Natural killer cell (primary cell): ENCODE measurements at regions not wholly inside any gene's neighbourhood (a gene's known extent, or its start where the extent isn't known, plus 50 kb on each side); places are given as distances from the start of the nearest gene placed in this dataset.

Experiments used
- ATAC-seq, 3 donors: fragments of 150-1000 bp in 2 of 3; fragments of 200-7000 bp in 1 of 3; cut with Tn5 transposase; 1 replicate in 1 of 3; 2 replicates in 2 of 3; pipeline ENCODE4 v1.10.0; 2021; ENCODE audit warnings: mild to moderate bottlenecking in 2 of 3, moderate library complexity in 2 of 3
- DNase-seq, 2 donors: peaks; one replicate each; pipeline versions ENCODE4 v3.0.0 to v3.0.0-alpha.2; 2013 to 2021; ENCODE audit warnings: mixed read lengths in 1 of 2
- H3K27ac ChIP-seq: one replicate; pipeline ENCODE4 v1.5.1; 2013; ENCODE audit warnings: mild to moderate bottlenecking, low read length
- H3K27me3 ChIP-seq: one replicate; pipeline ENCODE4 v1.6.1; 2013; ENCODE audit warnings: low read length; ENCODE audit not compliant: control insufficient read depth, insufficient read depth
- H3K36me3 ChIP-seq: one replicate; pipeline ENCODE4 v1.6.1; 2013; ENCODE audit warnings: low read length; ENCODE audit not compliant: control insufficient read depth, insufficient read depth
- H3K4me1 ChIP-seq: one replicate; pipeline ENCODE4 v1.6.1; 2013; ENCODE audit warnings: low read length; ENCODE audit not compliant: control insufficient read depth, insufficient read depth
- H3K4me3 ChIP-seq: one replicate; pipeline ENCODE4 v1.5.1; 2013; ENCODE audit warnings: low read length
- H3K9me3 ChIP-seq: one replicate; pipeline ENCODE4 v1.6.1; 2013; ENCODE audit warnings: low read length; ENCODE audit not compliant: control insufficient read depth, insufficient read depth
- H3K27ac Mint-ChIP-seq, 2 donors: one replicate each; pipeline ENCODE4 v1.8.0; 2022; ENCODE audit warnings: mild to moderate bottlenecking in 2 of 2, mixed read lengths in 2 of 2, moderate library complexity in 1 of 2
- H3K27me3 Mint-ChIP-seq, 2 donors: one replicate each; pipeline ENCODE4 v1.8.0; 2022; ENCODE audit warnings: low read depth in 2 of 2, mixed read lengths in 2 of 2
- H3K36me3 Mint-ChIP-seq: one replicate; pipeline ENCODE4 v1.8.0; 2022; ENCODE audit warnings: mixed read lengths
- H3K4me1 Mint-ChIP-seq, 2 donors: one replicate each; pipeline ENCODE4 v1.8.0; 2022; ENCODE audit warnings: mixed read lengths in 2 of 2
- H3K4me3 Mint-ChIP-seq: one replicate; pipeline ENCODE4 v1.8.0; 2022; ENCODE audit warnings: mild to moderate bottlenecking, moderate library complexity, mixed read lengths
- H3K9me3 Mint-ChIP-seq, 2 donors: one replicate each; pipeline ENCODE4 v1.8.0; 2022; ENCODE audit warnings: mixed read lengths in 2 of 2
- WGBS: methylation state at CpG from one replicate; pipeline ENCODE4 v1.1.7; 2013; ENCODE audit warnings: missing lambda C conversion rate; ENCODE audit not compliant: insufficient coverage; 5-methylcytosine and 5-hydroxymethylcytosine counted together
- intact Hi-C: fragments of 100-400 bp; cut with micrococcal nuclease; formaldehyde crosslinking; loops from one replicate; pipeline ENCODE4 v1.14.2; 2022
- TF ChIP-seq, protein P1 (sequence below): fragments of 200-600 bp; IDR thresholded peaks from one replicate; pipeline ENCODE4 v1.8.0; 2022; ENCODE audit warnings: antibody characterized with exemption

DNA sequence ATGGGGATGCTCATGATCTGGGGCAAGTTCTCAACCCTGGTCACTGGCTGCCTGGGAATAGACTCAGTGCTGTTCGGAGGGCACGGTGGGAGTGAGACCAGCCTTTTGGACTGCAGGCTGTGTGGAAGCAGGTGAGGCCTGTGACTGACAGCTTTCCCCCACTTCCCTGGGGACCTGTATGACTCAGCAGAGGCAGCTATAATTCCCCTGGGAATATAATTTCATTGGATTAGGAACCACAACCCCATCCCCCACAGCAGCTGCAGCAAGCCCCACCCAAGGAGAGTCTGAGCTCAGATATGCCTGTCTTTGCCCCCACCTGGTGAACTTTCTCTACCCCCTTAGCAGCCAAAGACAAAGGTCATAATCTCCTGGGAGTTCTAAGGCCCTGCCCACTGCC is 408.6 kb downstream of the PPP3CA start:
- H3K27ac Mint-ChIP-seq: no peak overlapping the region
- ATAC-seq (no peak), DNase-seq (no peak)
- no peaks in the 10 kb centered on the region for H3K36me3 ChIP-seq
- peaks cover 0 to 2% of the 10 kb centered on the region in 2 donors for H3K9me3 Mint-ChIP-seq
- H3K27ac ChIP-seq: no peak overlapping the region
- intact Hi-C loops: no loop called here
- WGBS: 93% methylated on average over 2 of the region's 2 CpGs
- no peaks in the 10 kb centered on the region for H3K9me3 ChIP-seq
- H3K27me3 Mint-ChIP-seq: peaks cover 0 to 12% of the 10 kb centered on the region in 2 donors
- TF ChIP-seq, protein P1, sequence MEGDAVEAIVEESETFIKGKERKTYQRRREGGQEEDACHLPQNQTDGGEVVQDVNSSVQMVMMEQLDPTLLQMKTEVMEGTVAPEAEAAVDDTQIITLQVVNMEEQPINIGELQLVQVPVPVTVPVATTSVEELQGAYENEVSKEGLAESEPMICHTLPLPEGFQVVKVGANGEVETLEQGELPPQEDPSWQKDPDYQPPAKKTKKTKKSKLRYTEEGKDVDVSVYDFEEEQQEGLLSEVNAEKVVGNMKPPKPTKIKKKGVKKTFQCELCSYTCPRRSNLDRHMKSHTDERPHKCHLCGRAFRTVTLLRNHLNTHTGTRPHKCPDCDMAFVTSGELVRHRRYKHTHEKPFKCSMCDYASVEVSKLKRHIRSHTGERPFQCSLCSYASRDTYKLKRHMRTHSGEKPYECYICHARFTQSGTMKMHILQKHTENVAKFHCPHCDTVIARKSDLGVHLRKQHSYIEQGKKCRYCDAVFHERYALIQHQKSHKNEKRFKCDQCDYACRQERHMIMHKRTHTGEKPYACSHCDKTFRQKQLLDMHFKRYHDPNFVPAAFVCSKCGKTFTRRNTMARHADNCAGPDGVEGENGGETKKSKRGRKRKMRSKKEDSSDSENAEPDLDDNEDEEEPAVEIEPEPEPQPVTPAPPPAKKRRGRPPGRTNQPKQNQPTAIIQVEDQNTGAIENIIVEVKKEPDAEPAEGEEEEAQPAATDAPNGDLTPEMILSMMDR: no peak
- H3K27me3 ChIP-seq: no peaks in the 10 kb centered on the region
- H3K4me1 ChIP-seq: no peaks in the 10 kb centered on the region
- H3K4me1 Mint-ChIP-seq: peaks cover 0 to 3% of the 10 kb centered on the region in 2 donors
- no peak overlapping the region for H3K4me3 ChIP-seq
- no peak overlapping the region for H3K4me3 Mint-ChIP-seq
- H3K36me3 Mint-ChIP-seq: peaks cover 8% of the 10 kb centered on the region

GRCh38 chr4:100936661-100937375 is 410.5 kb downstream of the PPP3CA start:
- no peaks in the 10 kb centered on the region for H3K4me1 ChIP-seq
- WGBS: 96% methylated on average over 3 of the region's 4 CpGs
- intact Hi-C loops: no loop called here
- TF ChIP-seq, protein P1: no peak
- Mint-ChIP-seq H3K4me3 (no peak overlapping the region), H3K27ac (no peak overlapping the region), H3K9me3 (no peaks in the 10 kb centered on the region), H3K27me3 (no peaks in the 10 kb centered on the region), H3K36me3 (no peaks in the 10 kb centered on the region), H3K4me1 (peaks cover 0 to 17% of the 10 kb centered on the region in 2 donors)
- ATAC-seq (no peak), DNase-seq (no peak)
- H3K27ac ChIP-seq: no peak overlapping the region
- H3K36me3 ChIP-seq: no peaks in the 10 kb centered on the region
- no peaks in the 10 kb centered on the region for H3K27me3 ChIP-seq
- no peaks in the 10 kb centered on the region for H3K9me3 ChIP-seq
- no peak overlapping the region for H3K4me3 ChIP-seq

DNA sequence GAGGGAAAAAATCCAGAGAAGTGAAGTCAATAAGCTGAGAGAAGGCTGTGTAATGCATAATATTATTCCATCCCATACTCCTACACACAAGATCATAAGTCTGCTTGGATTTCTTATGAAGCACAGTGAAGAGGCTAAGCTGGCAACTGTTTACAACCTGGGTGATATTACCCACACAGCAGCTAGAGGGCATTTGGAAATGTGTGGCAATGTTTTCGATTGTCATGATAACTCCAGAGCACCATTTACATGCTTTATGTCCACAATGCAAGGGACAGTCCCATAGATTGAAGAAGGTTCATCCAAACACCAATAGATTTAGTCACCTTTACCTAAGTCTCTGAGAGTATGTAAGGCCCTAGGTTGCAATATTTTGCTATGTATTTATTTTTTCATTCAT is 412.2 kb downstream of the PPP3CA start:
- H3K9me3 ChIP-seq: no peaks in the 10 kb centered on the region
- DNase-seq (peak in 1 of 2 donors; percentile 30), ATAC-seq (peak in 1 of 3 donors; percentile 34)
- H3K27ac ChIP-seq: no peak overlapping the region
- TF ChIP-seq, protein P1: no peak
- peaks cover 0 to 17% of the 10 kb centered on the region in 2 donors for H3K4me1 Mint-ChIP-seq
- H3K4me1 ChIP-seq: no peaks in the 10 kb centered on the region
- no peaks in the 10 kb centered on the region for H3K27me3 ChIP-seq
- no peaks in the 10 kb centered on the region for H3K36me3 ChIP-seq
- intact Hi-C loops: no loop called here
- H3K9me3 Mint-ChIP-seq: no peaks in the 10 kb centered on the region
- peaks cover 0 to 2% of the 10 kb centered on the region in 2 donors for H3K27me3 Mint-ChIP-seq
- WGBS: 83% methylated on average over 1 of the region's 1 CpG
- no peak overlapping the region for H3K27ac Mint-ChIP-seq
- H3K4me3 ChIP-seq: no peak overlapping the region
- H3K4me3 Mint-ChIP-seq: no peak overlapping the region
- H3K36me3 Mint-ChIP-seq: no peaks in the 10 kb centered on the region

GRCh38 chr4:100933628-100934027 is 413.7 kb downstream of the PPP3CA start:
- intact Hi-C loops: no loop called here
- ATAC-seq (no peak), DNase-seq (no peak)
- Histone ChIP-seq H3K4me3 (no peak overlapping the region), H3K27ac (no peak overlapping the region), H3K27me3 (no peaks in the 10 kb centered on the region), H3K4me1 (no peaks in the 10 kb centered on the region), H3K9me3 (no peaks in the 10 kb centered on the region), H3K36me3 (no peaks in the 10 kb centered on the region)
- Mint-ChIP-seq H3K4me1 (peaks cover 0 to 17% of the 10 kb centered on the region in 2 donors), H3K27ac (peak overlapping the region in 1 of 2 donors; percentile 37), H3K4me3 (no peak overlapping the region), H3K36me3 (no peaks in the 10 kb centered on the region), H3K9me3 (no peaks in the 10 kb centered on the region), H3K27me3 (peaks cover 0 to 2% of the 10 kb centered on the region in 2 donors)
- WGBS: 87% methylated on average over 4 of the region's 4 CpGs
- TF ChIP-seq, protein P1: no peak
